DOHH2 (cell line): ENCODE measurements at regions not wholly inside any gene's neighbourhood (a gene's known extent, or its start where the extent isn't known, plus 50 kb on each side); places are given as distances from the start of the nearest gene placed in this dataset.

Source experiments
- EZH2phosphoT487 ChIP-seq: fragments of 200-600 bp; sonication (generic); IDR thresholded peaks from 2 replicates; pipeline ENCODE4 v1.6.1; 2017; ENCODE audit warnings: borderline replicate concordance, mild to moderate bottlenecking, antibody characterized with exemption, low read length, moderate library complexity, mixed read lengths
- TF ChIP-seq, protein P1 (sequence below): fragments of 200-600 bp; sonication (generic); IDR thresholded peaks from one replicate; pipeline ENCODE4 v1.5.1; 2014; ENCODE audit warnings: antibody characterized with exemption, mild to moderate bottlenecking, low read depth, low read length; ENCODE audit not compliant: poor library complexity, severe bottlenecking

GRCh38 chr7:25947669-25948516, 204.1 kb upstream of the NFE2L3 start:
- TF ChIP-seq, protein P1, sequence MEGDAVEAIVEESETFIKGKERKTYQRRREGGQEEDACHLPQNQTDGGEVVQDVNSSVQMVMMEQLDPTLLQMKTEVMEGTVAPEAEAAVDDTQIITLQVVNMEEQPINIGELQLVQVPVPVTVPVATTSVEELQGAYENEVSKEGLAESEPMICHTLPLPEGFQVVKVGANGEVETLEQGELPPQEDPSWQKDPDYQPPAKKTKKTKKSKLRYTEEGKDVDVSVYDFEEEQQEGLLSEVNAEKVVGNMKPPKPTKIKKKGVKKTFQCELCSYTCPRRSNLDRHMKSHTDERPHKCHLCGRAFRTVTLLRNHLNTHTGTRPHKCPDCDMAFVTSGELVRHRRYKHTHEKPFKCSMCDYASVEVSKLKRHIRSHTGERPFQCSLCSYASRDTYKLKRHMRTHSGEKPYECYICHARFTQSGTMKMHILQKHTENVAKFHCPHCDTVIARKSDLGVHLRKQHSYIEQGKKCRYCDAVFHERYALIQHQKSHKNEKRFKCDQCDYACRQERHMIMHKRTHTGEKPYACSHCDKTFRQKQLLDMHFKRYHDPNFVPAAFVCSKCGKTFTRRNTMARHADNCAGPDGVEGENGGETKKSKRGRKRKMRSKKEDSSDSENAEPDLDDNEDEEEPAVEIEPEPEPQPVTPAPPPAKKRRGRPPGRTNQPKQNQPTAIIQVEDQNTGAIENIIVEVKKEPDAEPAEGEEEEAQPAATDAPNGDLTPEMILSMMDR = no peak
- no peak for TF ChIP-seq EZH2phosphoT487
